NCI-H2107 (cell line): ENCODE measurements at regions not wholly inside any gene's neighbourhood (a gene's known extent, or its start where the extent isn't known, plus 50 kb on each side); places are given as distances from the start of the nearest gene placed in this dataset.

ENCODE experiments used
- DNase-seq: peaks from one replicate; lab custom pipeline; 2025; lab: John Stamatoyannopoulos, UW

GRCh38 chr3:127396473-127396872 lies 108.6 kb upstream of the PRR20G start:
- no peak for DNase-seq

GRCh38 chr3:127395663-127396355 lies 108.0 kb upstream of the PRR20G start:
- no peak for DNase-seq

GRCh38 chr3:127394984-127395662 lies 107.3 kb upstream of the PRR20G start:
- DNase-seq, result no peak

GRCh38 chr3:127394031-127394430 lies 106.2 kb upstream of the PRR20G start:
- DNase-seq, result no peak

GRCh38 chr3:127393131-127393820 lies 105.4 kb upstream of the PRR20G start:
- no peak for DNase-seq

- no peak for DNase-seq
These were observed 104.3 kb upstream of the PRR20G start for GRCh38 chr3:127392156-127392490.

GRCh38 chr3:127391436-127392155 lies 103.8 kb upstream of the PRR20G start:
- no peak for DNase-seq

- DNase-seq, result no peak
These were observed 102.6 kb upstream of the PRR20G start for GRCh38 chr3:127390365-127391025.

GRCh38 chr3:127389913-127390312 lies 102.1 kb upstream of the PRR20G start:
- no peak for DNase-seq

GRCh38 chr3:127389420-127389819 lies 101.6 kb upstream of the PRR20G start:
- DNase-seq, result no peak

- DNase-seq, result no peak
These were observed 100.6 kb upstream of the PRR20G start for GRCh38 chr3:127388427-127388826.

- DNase-seq, result no peak
These were observed 99.8 kb upstream of the PRR20G start for GRCh38 chr3:127387556-127388153.

GRCh38 chr3:127387119-127387518 lies 99.3 kb upstream of the PRR20G start:
- no peak for DNase-seq

GRCh38 chr3:127386490-127386889 lies 98.6 kb upstream of the PRR20G start:
- DNase-seq, result no peak

GRCh38 chr3:127385540-127385870 lies 97.7 kb upstream of the PRR20G start:
- DNase-seq, result no peak

GRCh38 chr3:127384717-127385539 lies 97.1 kb upstream of the PRR20G start:
- no peak for DNase-seq

GRCh38 chr3:127383656-127384179 lies 95.9 kb upstream of the PRR20G start:
- DNase-seq, result no peak

- no peak for DNase-seq
These were observed 90.2 kb upstream of the PRR20G start for GRCh38 chr3:127377801-127378655.

- DNase-seq, result no peak
These were observed 87.5 kb upstream of the PRR20G start for GRCh38 chr3:127375151-127375930.
